Neural cell (in vitro differentiated cells): ENCODE measurements at regions not wholly inside any gene's neighbourhood (a gene's known extent, or its start where the extent isn't known, plus 50 kb on each side); places are given as distances from the start of the nearest gene placed in this dataset.

Experiments
- H2AFZ ChIP-seq: fragments of 200-600, 300-800 bp; sonication (generic), shearing (Covaris generic); 2 replicates; pipeline ENCODE4 v1.6.0; 2014; ENCODE audit warnings: low read depth, mild to moderate bottlenecking, antibody characterized with exemption, low read length, moderate library complexity
- H3F3A ChIP-seq: fragments of 200-600 bp; shearing (Covaris generic); 2 replicates; pipeline ENCODE4 v1.6.1; 2016; ENCODE audit warnings: mild to moderate bottlenecking, moderate library complexity, mixed read lengths, antibody characterized with exemption, low read length; ENCODE audit not compliant: insufficient read depth, poor library complexity, severe bottlenecking
- H3K27ac ChIP-seq: fragments of 200-600, 300-800 bp; sonication (generic), shearing (Covaris generic); 2 replicates; pipeline ENCODE4 v1.5.1; 2014; ENCODE audit warnings: mild to moderate bottlenecking, low read length, moderate library complexity
- H3K27me3 ChIP-seq: fragments of 300-800, 200-600 bp; sonication (generic), shearing (Covaris generic); 2 replicates; pipeline ENCODE4 v1.6.0; 2014; ENCODE audit warnings: mild to moderate bottlenecking, low read depth, low read length, moderate library complexity; ENCODE audit not compliant: insufficient read depth
- H3K36me3 ChIP-seq: fragments of 300-800, 200-600 bp; sonication (generic), shearing (Covaris generic); 2 replicates; pipeline ENCODE4 v1.5.1; 2014; ENCODE audit warnings: mild to moderate bottlenecking, antibody characterized with exemption, low read length, moderate library complexity; ENCODE audit not compliant: insufficient read depth
- H3K4me2 ChIP-seq: fragments of 300-800, 200-600 bp; sonication (generic), shearing (Covaris generic); 2 replicates; pipeline ENCODE4 v1.6.0; 2014; ENCODE audit warnings: mild to moderate bottlenecking, low read length
- H3K4me3 ChIP-seq: fragments of 300-800, 200-600 bp; sonication (generic), shearing (Covaris generic); 2 replicates; pipeline ENCODE4 v1.5.1; 2014; ENCODE audit warnings: mild to moderate bottlenecking, low read length, moderate library complexity
- H3K79me2 ChIP-seq: fragments of 200-600 bp; shearing (Covaris generic); replicated peaks from 2 replicates; pipeline ENCODE4 v1.6.0; 2014; ENCODE audit warnings: mild to moderate bottlenecking, low read length, moderate library complexity; ENCODE audit not compliant: insufficient read depth
- H3K9ac ChIP-seq: fragments of 300-800, 200-600 bp; sonication (generic), shearing (Covaris generic); 2 replicates; pipeline ENCODE4 v1.6.1; 2016; ENCODE audit warnings: mild to moderate bottlenecking, low read length, mixed read lengths
- H3K9me2 ChIP-seq: fragments of 200-600 bp; shearing (Covaris generic); 2 replicates; pipeline ENCODE4 v1.6.1; 2016; ENCODE audit warnings: mild to moderate bottlenecking, low read length, mixed read lengths; ENCODE audit not compliant: insufficient read depth
- H3K9me3 ChIP-seq: fragments of 200-600, 300-800 bp; sonication (generic), shearing (Covaris generic); 2 replicates; pipeline ENCODE4 v1.6.1; 2016; ENCODE audit warnings: mild to moderate bottlenecking, mixed run types, low read length, moderate library complexity, mixed read lengths
- H4K20me1 ChIP-seq: fragments of 200-600 bp; shearing (Covaris generic); 2 replicates; pipeline ENCODE4 v1.6.1; 2016; ENCODE audit warnings: mild to moderate bottlenecking, mixed run types; ENCODE audit not compliant: insufficient read depth
- EP300 ChIP-seq: fragments of 450-650 bp; conservative IDR thresholded peaks from 2 replicates; pipeline ENCODE4 v1.6.1; 2014; ENCODE audit warnings: antibody characterized with exemption, mild to moderate bottlenecking, moderate library complexity; ENCODE audit not compliant: poor library complexity, severe bottlenecking
- EZH2 ChIP-seq: fragments of 200-600, 300-800 bp; shearing (Covaris generic), sonication (generic); IDR thresholded peaks from 2 replicates; pipeline ENCODE4 v1.6.1; 2014; ENCODE audit warnings: antibody characterized with exemption, low read length, borderline replicate concordance, mild to moderate bottlenecking; ENCODE audit not compliant: insufficient read depth, poor library complexity, severe bottlenecking
- MXI1 ChIP-seq: fragments of 450-650 bp; conservative IDR thresholded peaks from 2 replicates; pipeline ENCODE4 v1.6.1; 2014; ENCODE audit warnings: antibody characterized with exemption, mild to moderate bottlenecking; ENCODE audit not compliant: poor library complexity, severe bottlenecking
- POLR2AphosphoS5 ChIP-seq: IDR thresholded peaks from 2 replicates; pipeline ENCODE4 v1.6.1; 2012
- RAD21 ChIP-seq: fragments of 450-650 bp; conservative IDR thresholded peaks from 2 replicates; pipeline ENCODE4 v1.6.1; 2014; ENCODE audit warnings: antibody characterized with exemption, mild to moderate bottlenecking, moderate library complexity
- SMC3 ChIP-seq: fragments of 450-650 bp; conservative IDR thresholded peaks from 2 replicates; pipeline ENCODE4 v1.6.1; 2014; ENCODE audit warnings: antibody characterized with exemption, mild to moderate bottlenecking, moderate library complexity; ENCODE audit not compliant: poor library complexity
- TAF1 ChIP-seq: IDR thresholded peaks from 2 replicates; pipeline ENCODE4 v1.6.1; 2012; ENCODE audit warnings: low read depth
- TF ChIP-seq, protein P1 (sequence below): fragments of 450-650 bp; IDR thresholded peaks from 2 replicates; pipeline ENCODE4 v1.5.1; 2014; ENCODE audit warnings: antibody characterized with exemption, mild to moderate bottlenecking, moderate library complexity; ENCODE audit not compliant: poor library complexity, severe bottlenecking
- TF ChIP-seq, protein P2 (sequence below): IDR thresholded peaks from 2 replicates; pipeline ENCODE4 v1.6.1; 2012; ENCODE audit warnings: borderline replicate concordance

DNA sequence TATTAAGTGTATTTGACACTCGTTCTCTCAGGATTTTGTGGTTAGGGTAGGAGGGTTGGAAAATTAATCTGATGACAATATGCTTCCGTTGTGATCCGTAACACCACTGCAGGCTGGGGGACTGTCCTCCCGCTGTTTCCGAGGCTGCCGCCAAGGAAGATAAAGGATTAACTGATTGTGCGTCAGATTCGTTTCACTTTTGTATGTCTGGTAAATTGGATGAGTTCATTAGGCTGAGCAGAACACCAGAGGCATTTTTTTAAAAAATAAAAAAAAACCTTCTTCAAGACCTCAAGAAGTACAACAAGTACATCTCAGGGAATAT lies 486.7 kb upstream of the SALL1 start:
- H3K9me2 ChIP-seq: no peaks in the 10 kb centered on the region
- H3K4me3 ChIP-seq: peak overlapping the region; percentile 33
- H3K27me3 ChIP-seq: no peaks in the 10 kb centered on the region
- H3K79me2 ChIP-seq: no peaks in the 10 kb centered on the region
- H3K27ac ChIP-seq: no peak overlapping the region
- H3K9ac ChIP-seq: no peak overlapping the region
- TF ChIP-seq POLR2AphosphoS5 (no peak), TAF1 (no peak), MXI1 (no peak), EZH2 (no peak), SMC3 (no peak), EP300 (no peak), RAD21 (no peak)
- TF ChIP-seq, protein P1, sequence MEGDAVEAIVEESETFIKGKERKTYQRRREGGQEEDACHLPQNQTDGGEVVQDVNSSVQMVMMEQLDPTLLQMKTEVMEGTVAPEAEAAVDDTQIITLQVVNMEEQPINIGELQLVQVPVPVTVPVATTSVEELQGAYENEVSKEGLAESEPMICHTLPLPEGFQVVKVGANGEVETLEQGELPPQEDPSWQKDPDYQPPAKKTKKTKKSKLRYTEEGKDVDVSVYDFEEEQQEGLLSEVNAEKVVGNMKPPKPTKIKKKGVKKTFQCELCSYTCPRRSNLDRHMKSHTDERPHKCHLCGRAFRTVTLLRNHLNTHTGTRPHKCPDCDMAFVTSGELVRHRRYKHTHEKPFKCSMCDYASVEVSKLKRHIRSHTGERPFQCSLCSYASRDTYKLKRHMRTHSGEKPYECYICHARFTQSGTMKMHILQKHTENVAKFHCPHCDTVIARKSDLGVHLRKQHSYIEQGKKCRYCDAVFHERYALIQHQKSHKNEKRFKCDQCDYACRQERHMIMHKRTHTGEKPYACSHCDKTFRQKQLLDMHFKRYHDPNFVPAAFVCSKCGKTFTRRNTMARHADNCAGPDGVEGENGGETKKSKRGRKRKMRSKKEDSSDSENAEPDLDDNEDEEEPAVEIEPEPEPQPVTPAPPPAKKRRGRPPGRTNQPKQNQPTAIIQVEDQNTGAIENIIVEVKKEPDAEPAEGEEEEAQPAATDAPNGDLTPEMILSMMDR: no peak
- TF ChIP-seq, protein P2, sequence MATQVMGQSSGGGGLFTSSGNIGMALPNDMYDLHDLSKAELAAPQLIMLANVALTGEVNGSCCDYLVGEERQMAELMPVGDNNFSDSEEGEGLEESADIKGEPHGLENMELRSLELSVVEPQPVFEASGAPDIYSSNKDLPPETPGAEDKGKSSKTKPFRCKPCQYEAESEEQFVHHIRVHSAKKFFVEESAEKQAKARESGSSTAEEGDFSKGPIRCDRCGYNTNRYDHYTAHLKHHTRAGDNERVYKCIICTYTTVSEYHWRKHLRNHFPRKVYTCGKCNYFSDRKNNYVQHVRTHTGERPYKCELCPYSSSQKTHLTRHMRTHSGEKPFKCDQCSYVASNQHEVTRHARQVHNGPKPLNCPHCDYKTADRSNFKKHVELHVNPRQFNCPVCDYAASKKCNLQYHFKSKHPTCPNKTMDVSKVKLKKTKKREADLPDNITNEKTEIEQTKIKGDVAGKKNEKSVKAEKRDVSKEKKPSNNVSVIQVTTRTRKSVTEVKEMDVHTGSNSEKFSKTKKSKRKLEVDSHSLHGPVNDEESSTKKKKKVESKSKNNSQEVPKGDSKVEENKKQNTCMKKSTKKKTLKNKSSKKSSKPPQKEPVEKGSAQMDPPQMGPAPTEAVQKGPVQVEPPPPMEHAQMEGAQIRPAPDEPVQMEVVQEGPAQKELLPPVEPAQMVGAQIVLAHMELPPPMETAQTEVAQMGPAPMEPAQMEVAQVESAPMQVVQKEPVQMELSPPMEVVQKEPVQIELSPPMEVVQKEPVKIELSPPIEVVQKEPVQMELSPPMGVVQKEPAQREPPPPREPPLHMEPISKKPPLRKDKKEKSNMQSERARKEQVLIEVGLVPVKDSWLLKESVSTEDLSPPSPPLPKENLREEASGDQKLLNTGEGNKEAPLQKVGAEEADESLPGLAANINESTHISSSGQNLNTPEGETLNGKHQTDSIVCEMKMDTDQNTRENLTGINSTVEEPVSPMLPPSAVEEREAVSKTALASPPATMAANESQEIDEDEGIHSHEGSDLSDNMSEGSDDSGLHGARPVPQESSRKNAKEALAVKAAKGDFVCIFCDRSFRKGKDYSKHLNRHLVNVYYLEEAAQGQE: no peak
- H3F3A ChIP-seq: no peaks in the 10 kb centered on the region
- no peaks in the 10 kb centered on the region for H4K20me1 ChIP-seq
- H3K4me2 ChIP-seq: no peak overlapping the region
- H3K36me3 ChIP-seq: no peaks in the 10 kb centered on the region
- no peaks in the 10 kb centered on the region for H3K9me3 ChIP-seq
- no peak overlapping the region for H2AFZ ChIP-seq

DNA sequence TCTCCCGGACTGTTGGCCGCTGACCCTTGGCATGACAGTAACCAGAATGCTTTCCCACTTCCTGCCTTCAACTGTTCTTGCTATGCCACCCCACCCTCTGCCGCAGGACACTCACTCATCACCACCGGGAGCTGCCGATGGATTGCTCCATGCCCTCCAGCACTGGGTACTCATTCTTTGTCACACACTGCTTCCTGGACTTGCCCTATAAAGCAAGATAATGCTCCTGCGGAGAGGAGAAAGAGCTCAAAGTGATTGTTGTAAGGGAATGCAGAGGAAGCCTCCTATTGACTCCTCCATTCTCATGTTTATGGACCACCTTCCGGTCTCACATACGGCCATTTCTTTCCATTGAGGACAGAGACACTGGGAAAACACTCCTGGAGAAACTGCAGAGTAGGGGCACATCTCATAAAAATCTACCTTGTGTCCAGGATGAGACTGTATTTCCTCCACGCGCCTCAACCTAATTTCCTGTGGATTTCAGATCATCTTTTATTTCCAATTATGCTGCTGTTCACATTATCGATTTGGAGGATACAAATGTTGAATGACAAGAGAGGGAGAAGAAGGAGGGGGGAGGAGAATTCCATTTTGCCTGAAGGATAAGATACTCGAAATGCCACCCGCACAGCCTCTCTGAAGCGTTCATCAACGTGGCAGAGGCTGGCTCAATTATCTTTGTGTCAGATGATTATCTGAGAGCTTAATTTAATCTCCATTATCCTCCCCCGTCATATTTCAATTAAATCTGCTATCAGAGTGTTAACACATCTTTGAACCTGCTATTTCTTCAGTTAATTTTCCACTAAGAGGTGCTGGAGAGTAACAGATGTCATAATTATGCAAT lies 486.1 kb upstream of the SALL1 start:
- Histone ChIP-seq H3K9me2 (no peaks in the 10 kb centered on the region), H2AFZ (no peak overlapping the region)
- no peak for TF ChIP-seq MXI1
- TF ChIP-seq RAD21: peak; percentile 15
- TF ChIP-seq, protein P1: no peak
- TF ChIP-seq SMC3: no peak
- no peak for TF ChIP-seq TAF1
- TF ChIP-seq EZH2: no peak

More for the DNA sequence above, 486.1 kb upstream of the SALL1 start:
- Histone ChIP-seq H3K79me2 (no peaks in the 10 kb centered on the region), H3K4me3 (peak overlapping the region; percentile 33), H3K27me3 (no peaks in the 10 kb centered on the region), H3K27ac (no peak overlapping the region), H3K9me3 (no peaks in the 10 kb centered on the region), H3K36me3 (no peaks in the 10 kb centered on the region), H4K20me1 (no peaks in the 10 kb centered on the region), H3K9ac (no peak overlapping the region), H3F3A (no peaks in the 10 kb centered on the region), H3K4me2 (no peak overlapping the region)
